Fibroblast of skin of right quadriceps (primary cell): ENCODE measurements at regions not wholly inside any gene's neighbourhood (a gene's known extent, or its start where the extent isn't known, plus 50 kb on each side); places are given as distances from the start of the nearest gene placed in this dataset.
"Not testable (repeated sequence)": the region's sequence is repeated elsewhere in the genome, so short reads cannot be mapped to it uniquely, and the experiment has no call there.

Source experiments
- DNase-seq: peaks from one replicate; pipeline ENCODE4 v3.0.0-alpha.2; 2013

DNA sequence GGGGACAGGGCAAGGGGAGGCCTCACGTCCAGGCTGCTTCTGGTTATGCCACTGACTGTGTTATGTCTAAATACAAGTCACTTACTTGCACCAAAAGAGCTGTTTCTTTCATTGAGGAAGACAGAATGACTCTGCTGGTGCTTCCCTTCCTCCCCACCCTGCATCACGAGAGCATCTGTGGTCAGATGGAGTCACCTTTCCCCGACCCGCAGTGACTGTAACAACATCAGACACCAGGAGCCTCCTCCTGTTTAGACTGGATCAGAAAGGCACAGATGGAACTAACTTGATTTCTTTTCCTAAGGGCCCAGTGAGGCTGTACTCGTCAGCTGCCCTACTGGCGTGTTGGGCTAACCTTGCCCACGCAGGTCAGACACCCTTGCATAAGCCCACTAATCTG lies 90.3 kb upstream of the ZNF536 start:
- no peak for DNase-seq

DNA sequence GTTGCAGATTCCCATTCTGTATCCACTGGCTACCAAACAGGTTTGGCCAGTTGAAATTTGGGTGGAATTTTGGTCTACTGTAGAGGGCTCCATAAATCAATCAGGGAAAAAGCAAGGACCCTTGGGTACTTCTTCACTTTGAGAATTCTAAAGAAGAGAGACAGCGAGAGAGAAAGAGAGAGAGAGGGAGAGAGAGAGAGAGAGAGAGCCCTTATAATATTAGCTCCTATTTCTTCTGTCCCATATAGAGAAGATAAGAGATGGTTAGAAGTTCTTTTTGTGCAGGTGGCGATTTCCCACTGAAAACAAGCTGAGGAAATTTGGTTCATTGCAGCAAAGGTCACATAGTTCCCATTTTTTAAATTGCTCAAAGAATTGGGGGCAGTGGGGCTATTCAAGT lies 88.6 kb upstream of the ZNF536 start:
- DNase-seq, result no peak

- DNase-seq, result no peak
Measured at GRCh38 chr19:30284209-30284608, 88.0 kb upstream of the ZNF536 start.

DNA sequence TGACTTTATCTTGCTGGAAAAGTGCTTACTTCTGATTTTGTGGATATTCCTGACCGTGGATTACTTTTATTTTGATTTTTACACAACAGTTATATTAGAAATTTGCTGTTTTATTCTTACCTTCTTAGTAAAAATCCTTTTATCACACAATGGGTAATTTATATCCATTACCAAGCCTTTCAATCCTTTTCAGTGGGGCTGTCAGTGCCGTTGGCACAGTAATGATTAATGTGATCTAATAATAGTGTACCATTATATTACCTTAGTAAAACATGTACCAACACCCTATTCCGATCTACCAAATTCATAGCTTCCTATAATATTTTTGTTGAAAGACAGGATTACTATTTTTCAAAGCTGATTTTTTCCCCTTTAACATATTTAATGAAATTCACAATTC lies 87.3 kb upstream of the ZNF536 start:
- DNase-seq, result no peak

DNA sequence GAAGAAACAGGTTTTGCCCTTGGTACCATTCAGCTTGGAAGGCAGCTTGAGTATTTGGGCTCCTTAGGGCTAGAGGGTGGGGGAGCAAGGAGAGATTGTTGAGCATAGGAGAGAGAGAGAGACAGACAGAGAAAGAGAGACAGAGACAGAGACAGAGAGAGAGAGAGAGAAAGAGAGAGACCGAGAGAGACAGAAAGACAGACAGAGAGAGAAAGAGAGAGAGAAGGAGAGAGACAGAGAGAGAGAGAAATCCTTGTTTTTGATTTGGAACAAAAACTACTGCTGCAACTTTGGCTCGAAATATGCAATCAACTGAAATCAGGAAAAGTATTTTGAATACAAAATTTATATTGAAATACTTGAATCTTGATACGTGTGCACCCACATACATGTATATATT lies 85.8 kb upstream of the ZNF536 start:
- no peak for DNase-seq

DNA sequence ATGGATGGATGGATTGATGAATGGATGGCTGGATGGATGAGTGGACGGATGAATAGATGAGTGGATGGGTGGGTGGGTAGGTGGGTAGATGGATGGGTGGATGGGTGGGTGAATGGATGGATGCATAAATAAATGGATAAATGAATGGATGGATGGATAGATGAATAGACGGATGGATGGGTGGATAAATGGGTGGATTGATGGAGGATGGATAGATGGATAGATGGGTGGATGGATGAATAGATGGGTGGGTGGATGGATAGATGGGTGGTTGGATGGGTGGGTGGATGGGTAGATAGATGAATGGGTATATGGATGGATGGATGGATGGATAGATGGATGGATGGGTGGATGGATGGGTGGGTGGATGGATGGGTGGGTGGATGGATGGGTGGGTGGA lies 84.9 kb upstream of the ZNF536 start:
- no peak for DNase-seq

GRCh38 chr19:30287973-30288372 lies 84.2 kb upstream of the ZNF536 start:
- no peak for DNase-seq

GRCh38 chr19:30288911-30289310 lies 83.3 kb upstream of the ZNF536 start:
- DNase-seq, result peak; percentile 65

GRCh38 chr19:30289336-30289735 lies 82.8 kb upstream of the ZNF536 start:
- DNase-seq, result peak; percentile 8

- not testable (repeated sequence) for DNase-seq
Measured at GRCh38 chr19:30290805-30291204, 81.4 kb upstream of the ZNF536 start.

- no peak for DNase-seq
Measured at GRCh38 chr19:30293051-30293785, 79.0 kb upstream of the ZNF536 start.

GRCh38 chr19:30297969-30298368 lies 74.2 kb upstream of the ZNF536 start:
- DNase-seq, result no peak

GRCh38 chr19:30303131-30303654 lies 69.0 kb upstream of the ZNF536 start:
- DNase-seq, result no peak

DNA sequence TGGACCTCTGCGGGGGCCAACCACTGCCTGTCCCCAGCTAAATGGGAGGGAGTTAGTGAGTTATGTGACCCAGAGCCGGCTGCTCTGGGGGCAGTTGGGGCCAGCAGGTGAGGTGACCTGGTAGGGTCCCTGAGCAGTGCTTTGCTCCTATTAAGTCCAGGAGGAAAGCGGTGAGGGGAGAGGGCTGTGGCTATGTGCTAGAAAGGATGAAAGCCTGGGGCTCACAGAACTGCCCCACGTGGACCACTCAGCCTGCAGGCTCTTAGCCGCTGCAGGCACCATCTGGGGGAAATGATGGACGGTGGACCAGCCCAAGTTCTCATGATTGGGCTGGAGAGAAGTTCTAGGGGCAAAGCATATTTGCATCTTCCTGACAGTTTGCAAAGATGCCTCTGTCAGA lies 67.6 kb upstream of the ZNF536 start:
- DNase-seq, result no peak

GRCh38 chr19:30305346-30306060 lies 66.7 kb upstream of the ZNF536 start:
- DNase-seq, result no peak

- no peak for DNase-seq
Measured at GRCh38 chr19:30307191-30307974, 64.8 kb upstream of the ZNF536 start.

GRCh38 chr19:30309176-30309575 lies 63.0 kb upstream of the ZNF536 start:
- no peak for DNase-seq

DNA sequence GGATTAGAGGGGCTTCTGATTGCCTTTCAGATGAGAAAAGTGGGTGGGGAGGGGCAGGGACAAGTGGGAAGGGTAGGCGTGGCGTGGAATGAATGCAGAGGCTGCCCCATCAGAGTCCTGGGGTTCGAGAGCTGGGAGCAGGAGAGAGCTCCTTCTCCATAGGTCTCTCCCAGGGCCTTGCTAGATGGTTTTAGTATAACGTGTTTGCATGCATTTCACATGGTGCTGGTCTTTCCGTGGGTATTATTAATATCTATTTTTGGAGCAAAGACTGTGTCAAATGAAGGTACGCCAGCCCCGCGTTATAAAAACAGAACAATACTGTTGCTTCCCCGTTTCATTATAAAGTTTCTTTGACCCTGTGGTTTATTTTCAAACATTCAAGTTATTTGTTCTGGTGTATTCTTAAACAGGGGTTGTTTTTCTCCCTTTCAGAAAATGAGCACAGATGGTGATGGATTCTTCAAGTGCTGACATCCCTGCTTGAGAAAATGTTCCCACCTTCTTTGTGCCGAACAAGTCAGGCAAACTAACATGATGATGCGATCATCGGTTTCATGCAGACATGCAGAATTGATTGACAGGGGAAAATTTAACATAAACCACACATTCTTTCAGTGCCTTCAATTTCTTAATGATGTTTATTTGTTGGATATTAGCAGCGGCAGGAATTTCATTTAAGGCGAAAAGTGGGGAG lies 62.1 kb upstream of the ZNF536 start:
- DNase-seq, result no peak

- DNase-seq, result no peak
Measured at GRCh38 chr19:30310602-30311263, 61.5 kb upstream of the ZNF536 start.

DNA sequence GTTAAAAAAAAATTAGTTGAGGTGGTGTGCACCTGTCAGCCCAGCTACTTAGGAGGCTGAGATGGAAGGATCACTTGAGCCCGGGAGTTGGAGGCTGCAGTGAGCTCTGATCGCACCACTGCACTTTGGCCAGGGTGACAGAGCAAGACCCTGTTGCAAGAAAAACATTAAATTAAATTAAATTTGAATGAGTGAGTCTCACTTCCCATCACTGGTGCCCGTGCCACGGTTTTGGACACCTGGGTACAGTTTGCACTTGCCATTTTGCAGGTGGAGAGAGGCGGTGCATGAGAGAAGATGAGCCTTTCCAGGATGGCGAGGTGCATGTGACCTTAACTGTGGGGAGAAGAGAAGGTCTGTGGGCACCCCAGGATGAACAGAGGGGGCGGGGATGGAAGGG lies 60.3 kb upstream of the ZNF536 start:
- no peak for DNase-seq

GRCh38 chr19:30312582-30313352 lies 59.4 kb upstream of the ZNF536 start:
- DNase-seq, result no peak

DNA sequence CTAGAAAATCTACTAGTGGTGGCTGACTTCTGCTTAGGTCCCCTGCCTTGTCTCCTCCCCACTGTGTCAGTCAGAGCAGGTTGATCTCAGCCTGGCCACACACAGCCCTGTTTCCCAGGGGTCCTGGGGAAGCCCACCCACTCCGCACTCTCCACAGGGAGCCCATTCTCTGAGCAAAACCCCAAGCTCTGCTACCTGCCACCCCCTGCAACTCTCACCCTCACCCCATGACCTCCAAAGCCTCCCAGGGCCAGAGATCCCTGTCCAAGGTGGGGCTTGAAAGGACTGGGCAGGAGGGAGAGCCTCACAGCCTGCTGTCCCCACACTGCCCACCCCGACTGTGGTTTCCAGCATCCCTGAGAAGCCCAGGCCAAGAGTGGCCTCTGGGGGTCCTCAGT lies 58.8 kb upstream of the ZNF536 start:
- DNase-seq, result no peak
